GM12892 (cell line): ENCODE measurements at regions not wholly inside any gene's neighbourhood (a gene's known extent, or its start where the extent isn't known, plus 50 kb on each side); places are given as distances from the start of the nearest gene placed in this dataset.

Source experiments
- POLR2A ChIP-seq: IDR thresholded peaks from 2 replicates; pipeline ENCODE4 v1.6.1; 2011; ENCODE audit warnings: low read depth, low read length, control low read depth
- POLR2AphosphoS5 ChIP-seq: IDR thresholded peaks from 2 replicates; pipeline ENCODE4 v1.6.1; 2011; ENCODE audit warnings: low read depth, low read length, control low read depth

DNA sequence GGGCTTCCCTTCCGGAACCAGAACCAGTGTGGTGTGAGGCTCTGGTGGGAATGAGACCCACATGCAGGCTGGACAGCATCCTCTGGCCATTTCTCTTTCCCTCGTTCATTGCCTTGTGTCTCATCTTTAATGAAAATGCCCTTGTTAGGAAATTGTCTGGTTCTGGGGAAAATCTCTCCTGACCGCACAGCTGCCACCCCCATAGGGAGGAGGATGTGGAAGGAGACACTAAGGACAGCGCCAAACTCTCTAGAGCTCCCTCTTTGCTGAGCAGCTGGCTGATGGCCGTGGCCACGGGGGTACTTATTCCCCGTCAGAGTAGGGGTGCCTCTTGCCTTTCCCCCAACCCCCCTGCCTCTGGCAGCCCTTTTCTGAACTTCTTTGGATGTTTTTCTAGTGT lies 297.6 kb upstream of the C2CD4B start:
- TF ChIP-seq POLR2A (no peak), POLR2AphosphoS5 (no peak)
